HG03045 (cell line): ENCODE measurements at regions not wholly inside any gene's neighbourhood (a gene's known extent, or its start where the extent isn't known, plus 50 kb on each side); places are given as distances from the start of the nearest gene placed in this dataset.
"Not testable (repeated sequence)": the region's sequence is repeated elsewhere in the genome, so short reads cannot be mapped to it uniquely, and the experiment has no call there.

Experiments
- ATAC-seq: cut with Tn5 transposase; IDR thresholded peaks from one replicate; pipeline ENCODE4 v1.9.1; 2021; ENCODE audit warnings: mild to moderate bottlenecking, moderate library complexity; ENCODE audit not compliant: unreplicated experiment

DNA sequence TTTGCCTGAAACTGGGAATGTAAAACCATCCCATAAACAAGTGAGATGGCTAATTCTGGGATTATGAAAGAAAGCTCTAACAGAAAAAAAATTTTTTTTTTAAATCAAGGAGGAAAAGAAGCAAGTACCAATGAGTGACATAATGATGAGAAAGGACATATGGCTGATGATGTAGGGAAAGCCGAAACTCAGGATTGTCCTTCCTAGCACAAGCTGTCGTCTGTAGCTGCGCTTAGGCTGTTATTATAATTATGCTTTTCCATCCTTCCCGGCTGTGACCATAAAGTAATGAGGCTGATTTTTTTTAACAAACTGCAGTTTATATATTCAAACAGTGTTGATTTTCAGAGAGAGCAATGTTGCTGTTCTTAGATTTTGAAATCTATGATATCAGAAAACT lies 209.8 kb upstream of the NOCT start:
- no peak for ATAC-seq

DNA sequence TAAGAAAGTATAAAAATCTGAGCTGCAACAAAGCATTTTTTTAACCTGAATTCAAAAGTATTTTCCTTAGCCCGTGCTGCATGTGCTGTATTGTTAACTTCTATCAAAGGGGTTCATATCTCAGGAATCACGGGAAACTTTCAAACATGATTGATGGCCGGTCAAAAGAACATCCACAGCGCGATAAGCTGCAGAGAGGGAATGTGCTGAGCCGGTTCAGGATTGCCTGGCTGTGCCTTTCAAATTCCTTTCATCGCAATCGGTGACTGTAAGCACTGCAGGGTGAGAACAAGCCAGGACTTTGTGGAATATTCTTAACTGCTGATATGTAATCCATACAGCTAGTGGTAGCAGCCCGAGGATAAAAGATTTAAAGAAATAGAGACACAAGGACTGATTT lies 210.9 kb upstream of the NOCT start:
- no peak for ATAC-seq

DNA sequence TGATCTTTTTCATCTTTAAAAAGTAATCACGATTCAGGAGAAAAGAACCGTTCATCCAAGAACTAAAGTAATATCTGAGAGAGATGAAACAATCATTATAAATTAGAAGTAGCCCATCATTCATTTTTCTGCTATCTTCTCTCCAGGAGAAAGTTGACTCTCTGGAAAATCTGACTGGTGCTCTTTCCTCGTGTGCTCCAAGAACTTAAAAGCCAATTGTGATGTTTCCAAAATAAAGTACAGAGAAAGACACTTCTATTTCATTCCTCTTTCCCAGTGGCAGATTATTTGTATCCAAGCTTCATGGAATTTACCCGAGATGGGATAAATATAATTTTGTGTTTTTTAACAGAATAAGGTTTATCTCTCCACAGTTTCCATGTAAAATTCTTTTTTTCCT lies 212.5 kb upstream of the NOCT start:
- ATAC-seq: no peak

DNA sequence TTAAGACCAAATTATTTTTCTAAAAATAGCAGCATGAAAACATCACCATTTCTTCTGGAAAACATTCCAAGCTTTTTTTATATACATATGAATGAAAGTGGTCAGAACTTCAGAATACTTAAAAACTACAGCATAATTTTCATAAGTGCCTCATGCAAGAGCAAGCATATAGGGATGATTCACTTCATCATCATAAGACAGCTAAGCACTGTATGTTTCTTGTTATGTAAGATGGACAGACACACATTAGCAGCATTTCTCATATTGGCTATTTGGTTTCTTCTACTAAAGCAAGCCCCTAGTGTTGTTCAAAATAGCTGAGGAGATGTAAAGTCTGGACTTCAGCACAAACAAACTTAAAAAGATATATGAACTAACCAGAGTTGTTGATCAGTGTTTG lies 213.1 kb upstream of the NOCT start:
- no peak for ATAC-seq

DNA sequence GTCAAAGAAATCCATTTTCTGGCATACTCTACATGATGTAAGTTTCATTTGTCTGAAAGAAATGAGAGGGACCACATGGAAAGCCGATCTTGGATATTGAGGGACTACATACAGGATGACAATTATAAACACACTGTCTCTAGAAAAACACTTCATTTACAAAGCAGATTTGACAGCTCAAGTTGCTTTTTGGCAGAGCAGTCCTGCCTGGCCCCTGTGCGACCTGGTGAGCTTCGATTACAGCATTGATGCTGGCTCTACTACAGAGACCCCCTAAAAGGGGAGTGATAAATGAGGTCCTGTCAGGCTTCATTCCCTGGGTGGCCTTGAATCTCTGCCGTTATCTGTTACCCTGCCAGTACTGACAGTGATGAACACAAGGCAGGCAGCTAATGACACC lies 215.2 kb upstream of the NOCT start:
- no peak for ATAC-seq

DNA sequence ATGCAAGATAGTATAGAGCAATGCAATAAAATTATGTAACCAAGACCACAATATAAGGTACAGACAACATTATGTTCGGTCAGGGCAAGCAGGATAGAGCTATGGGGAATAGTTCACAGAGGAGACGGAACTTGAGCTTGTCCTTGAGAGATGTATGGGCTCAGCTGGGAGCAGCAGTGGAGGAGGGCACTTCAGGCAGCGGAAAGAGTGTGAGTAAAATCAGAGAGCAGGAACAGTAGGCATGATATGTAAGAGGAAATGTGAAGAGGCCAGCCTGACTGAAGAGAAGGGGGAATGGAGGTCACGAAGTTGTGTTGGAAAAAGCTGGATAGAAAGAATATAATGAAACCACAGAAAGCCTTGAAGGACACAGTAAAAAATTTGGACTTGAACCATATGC lies 217.2 kb upstream of the NOCT start:
- no peak for ATAC-seq

DNA sequence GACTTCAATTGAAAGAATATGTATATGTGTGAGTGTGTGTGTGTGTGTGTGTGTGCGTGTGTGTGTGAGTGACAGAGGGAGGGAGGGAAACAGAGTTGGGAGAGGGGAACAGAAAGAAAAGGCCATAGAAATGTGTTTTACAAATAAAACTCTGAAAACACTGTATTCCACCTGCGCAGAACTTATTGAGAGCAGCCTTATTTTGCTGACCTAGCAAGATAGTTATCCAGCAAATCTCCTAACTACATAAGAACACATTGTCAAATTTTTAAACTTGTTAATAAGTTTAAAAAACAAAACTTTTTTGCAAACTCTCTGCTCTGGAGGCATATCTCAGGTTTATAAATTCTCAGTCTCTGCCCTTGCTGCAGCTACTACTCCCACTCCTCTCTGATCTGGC lies 217.9 kb upstream of the NOCT start:
- ATAC-seq: no peak

DNA sequence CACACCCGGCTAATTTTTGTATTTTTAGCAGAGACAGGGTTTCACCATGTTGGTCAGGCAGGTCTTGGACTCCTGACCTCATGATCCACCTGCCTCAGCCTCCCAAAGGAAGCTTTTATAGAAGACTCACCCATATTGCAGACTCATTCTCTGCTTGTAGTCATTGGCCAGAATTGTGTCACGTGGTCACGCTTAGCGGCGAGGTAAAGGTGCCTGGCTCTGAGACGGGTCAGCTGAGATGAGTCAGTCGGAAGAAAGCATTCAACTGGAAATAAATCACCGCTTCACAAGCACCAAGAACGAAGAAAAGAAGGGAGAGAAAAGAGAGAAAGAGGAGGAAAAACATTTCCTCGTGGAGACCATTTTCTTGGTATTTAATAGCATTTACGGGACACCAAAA lies 218.8 kb upstream of the NOCT start:
- ATAC-seq: no peak

DNA sequence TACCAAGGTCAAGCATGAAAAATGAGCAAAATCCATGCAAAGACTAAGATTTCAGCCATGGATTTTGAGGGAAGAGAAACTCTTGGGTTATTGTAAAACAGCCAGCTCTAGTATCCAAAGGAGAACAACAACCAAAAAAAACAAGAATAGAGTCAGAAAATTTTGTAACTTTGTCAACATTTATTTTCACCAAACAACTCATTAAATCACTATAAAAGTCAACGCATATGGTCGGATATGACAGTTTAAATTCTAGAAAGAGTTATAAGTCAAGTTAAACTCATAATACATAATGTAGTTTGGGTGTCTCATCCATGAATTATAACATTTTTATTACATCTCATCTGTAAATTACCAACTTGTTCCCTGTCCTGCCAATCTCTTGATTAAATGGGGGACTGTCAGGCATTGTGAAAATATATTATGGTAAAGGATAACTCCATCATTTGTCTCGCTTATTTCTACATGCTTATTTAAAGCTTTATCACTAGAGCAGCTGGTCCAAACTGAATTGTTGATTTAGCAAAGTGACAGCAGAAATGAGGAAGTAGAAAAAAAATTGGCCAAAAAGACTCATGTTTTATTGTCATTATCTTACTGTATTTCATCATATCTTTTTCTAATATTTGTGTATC lies 224.8 kb upstream of the NOCT start:
- no peak for ATAC-seq

DNA sequence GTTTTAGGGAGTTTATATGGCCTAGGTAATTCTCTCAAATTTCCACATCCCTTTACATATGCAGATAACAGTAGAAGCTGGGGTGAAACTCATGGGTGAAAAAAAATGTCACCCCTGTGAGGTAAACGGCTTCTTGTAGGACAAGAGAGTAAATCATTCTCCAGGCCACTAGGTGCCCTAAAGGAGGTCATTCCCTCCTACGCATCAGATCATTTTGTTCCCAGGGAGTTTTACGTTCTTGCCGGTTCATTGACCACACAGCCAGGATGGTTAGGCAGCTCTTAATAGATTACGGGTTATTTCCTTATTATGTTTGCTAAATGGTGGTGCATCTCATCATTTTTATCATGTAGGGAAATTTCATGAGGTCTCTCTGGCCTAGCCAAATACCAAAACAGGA lies 225.8 kb upstream of the NOCT start:
- ATAC-seq: no peak

DNA sequence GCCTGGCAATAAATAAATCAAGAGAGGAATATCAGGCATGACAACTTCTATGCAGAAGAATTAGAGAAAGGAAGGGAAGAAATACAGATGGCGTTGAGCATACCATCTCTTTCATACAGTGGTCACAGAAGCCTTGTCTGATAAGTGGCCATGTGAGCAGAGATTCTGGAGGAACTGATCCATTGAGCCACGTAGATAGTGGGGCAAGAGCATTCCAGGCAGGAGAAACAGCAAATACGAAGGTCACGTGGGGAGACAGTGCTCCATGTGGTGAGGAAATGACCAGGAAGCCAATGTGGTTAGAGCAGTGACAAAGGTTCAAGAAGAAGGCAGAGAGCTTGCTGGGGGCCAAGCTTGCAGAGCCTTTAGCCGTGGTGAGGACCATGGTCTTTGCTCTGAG lies 226.7 kb upstream of the NOCT start:
- no peak for ATAC-seq

DNA sequence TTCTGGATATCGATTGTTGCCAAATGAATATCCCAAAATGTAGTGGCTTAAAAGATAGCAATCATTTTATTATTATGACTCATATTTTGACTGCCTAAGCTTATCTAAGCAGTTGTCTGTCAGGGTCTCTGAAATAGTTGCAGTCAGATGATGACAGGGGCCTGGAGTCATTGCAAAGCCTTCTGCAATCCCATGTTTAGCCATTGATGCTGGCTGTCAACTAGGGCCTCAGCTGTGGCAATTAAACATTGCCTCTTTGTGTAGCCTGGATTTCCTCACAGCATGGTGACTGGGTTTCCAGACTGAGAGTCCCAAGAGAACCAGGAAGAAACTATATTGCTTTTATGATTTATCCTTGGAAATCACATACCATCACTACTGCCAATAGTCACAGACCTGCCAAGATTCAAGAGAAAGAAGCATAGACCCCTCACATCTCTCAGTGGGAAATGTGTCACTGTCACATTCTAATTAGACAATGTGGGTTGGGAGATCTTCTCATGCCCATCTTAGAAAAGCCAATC lies 227.3 kb upstream of the NOCT start:
- no peak for ATAC-seq

DNA sequence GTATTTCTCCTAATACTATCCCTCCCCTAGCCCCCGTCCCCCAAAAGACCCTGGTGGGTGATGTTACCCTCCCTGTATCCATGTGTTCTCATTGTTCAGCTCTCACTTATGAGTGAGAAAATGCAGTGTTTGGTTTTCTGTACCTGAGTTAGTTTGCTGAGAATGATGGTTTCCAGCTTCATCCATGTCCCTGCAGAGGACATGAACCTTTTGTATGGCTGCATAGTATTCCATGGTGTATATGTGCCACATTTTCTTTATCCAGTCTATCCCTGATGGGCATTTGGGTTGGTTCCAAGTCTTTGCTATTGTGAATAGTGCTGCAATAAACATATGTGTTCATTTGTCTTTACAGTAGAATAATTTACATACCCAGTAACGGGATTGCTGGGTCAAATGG lies 235.8 kb upstream of the NOCT start:
- ATAC-seq: not testable (repeated sequence)

DNA sequence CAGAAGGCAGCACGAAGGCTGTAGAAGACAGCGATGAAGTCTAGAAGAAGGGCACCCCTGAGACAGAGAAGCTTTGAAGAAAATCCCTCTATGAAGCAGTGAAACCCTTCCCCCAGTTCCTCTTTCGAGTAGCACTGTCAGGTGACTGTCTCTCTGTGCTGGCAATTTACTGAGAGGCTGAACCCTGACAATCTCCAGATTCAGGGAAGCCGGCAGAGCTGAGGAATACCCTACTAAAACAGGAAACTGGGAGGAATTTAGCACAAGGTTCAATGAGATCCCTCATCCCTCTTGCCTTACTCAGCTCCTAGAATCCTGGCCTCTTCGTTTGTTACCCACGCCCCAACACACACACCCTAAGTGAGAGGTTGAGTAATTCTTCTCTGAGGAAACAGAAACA lies 239.7 kb upstream of the NOCT start:
- no peak for ATAC-seq

DNA sequence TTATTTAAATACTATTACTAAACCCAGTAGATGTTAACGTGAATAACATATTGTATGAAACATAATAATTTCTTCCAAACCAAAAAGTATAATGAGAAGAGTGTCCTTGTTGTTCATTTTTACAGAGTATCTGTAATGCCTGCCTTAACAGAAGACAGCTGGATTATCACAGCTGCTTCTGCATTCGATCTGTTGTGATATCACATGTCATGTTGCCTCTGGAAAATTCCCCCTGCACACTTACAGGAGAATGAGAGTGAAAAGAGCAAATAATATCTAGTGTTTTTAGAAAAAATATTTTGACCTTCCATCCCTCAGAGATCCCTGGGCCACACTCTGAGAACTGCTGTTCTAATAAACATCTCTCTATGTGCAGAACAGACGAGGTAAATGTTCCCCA lies 240.1 kb upstream of the NOCT start:
- no peak for ATAC-seq

DNA sequence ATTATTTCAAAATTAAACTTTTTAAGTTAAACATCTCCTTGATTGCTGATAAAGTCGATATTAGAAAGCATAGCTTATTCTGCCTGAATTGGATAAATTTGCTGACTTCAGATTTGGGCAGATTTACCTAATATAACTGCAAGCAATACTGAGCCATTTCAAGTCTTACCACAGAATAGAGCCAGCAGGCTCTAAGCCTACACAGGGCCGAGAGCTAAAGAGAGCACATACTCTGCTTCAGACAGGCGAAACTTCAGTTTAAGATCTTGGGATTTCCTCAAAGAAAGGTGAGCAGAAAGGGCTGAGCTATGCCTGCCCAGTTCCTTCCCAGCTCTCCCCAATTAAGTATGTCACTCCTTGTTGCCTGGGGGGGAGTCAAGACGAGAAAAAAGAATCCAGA lies 240.6 kb upstream of the NOCT start:
- ATAC-seq: no peak

DNA sequence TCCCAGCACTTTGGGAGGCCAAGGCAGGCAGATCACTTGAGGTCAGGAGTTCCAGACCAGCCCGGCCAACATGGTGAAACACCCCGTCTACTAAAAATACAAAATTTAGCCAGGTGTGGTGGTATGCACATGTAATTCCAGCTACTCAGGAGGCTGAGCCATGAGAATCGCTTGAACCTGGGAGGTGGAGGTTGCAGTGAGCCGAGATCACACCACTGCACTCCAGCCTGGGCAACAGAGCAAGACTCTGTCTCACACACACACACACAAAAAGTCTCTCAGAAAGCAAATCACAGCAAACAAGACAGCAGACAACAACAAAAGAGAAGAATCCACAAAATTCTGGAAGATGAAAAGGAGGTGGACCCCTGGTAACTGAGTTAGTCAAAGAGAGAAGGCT lies 241.5 kb upstream of the NOCT start:
- ATAC-seq: not testable (repeated sequence)

DNA sequence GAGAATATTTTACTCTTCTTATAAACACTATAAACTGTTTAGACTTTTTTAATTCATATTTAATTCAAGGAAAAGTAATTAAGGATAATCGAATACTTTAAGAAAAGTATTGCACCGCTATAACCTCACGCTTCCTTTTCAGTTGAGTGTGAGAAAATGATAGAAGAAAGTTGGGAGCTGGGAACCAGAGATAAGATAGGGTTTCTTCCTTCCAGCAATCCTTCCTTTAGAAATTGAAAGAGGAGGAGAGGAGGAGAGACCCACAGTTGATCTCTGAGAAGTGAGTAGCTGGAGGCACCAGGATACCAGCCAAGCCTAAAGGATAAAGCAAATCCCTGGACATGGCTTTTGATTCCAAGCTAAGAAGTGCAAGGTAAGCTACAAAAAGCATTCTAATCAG lies 242.3 kb upstream of the NOCT start:
- ATAC-seq: no peak

DNA sequence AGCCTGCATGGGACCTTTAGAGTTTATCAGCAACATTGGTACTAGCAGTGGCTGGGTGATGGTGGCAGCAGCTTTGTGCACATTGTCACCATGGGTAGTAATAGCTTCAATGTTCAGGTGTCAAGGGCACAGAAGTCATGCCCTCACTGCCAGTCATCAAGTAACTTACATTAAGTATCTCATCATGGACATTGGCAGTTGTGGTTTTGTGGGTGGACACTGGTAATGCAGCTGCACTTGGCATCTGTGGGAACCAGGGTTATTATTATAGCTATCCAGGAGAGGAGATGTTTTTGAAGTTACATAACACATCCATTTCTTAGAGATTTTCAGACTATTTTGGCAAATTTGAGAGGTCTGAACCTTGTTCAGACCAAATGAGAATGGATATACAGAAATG lies 243.2 kb upstream of the NOCT start:
- ATAC-seq: no peak

DNA sequence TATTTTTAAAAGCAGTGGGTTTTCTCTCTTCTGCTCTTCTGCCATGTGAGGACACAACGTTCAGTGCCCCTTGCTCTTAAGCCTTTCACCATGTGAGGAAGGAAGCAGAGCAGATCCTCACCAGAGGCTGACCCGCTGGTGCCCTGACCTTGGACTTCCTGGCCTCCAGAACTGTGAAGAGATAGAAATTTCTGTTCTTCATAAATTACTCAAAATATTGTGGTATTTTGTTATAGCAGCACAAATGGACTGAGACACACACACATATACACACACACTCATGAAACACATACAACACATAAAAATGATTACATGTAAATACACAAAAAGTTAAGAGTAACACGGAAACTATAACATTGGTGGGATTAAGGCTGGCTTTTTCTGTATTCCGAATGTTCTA lies 244.8 kb upstream of the NOCT start:
- ATAC-seq: no peak

DNA sequence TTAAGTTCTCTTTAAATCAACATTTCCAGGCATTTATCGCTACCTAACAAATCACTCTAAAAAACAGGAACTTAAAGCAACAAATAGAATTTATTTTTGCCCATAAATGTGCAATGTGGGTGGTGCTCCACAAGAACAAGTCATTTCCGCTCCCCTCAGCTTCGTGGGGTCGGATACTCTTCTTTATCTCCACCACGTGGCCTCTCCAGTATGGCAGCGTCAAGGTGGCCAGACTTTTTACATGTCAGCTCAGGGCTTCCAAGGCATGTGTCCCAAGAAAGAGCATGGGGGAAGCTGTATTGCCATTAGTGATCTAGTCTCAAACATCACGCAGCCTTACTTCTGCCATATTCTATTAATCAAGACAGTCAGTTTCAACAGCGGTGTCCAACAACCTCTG lies 249.2 kb upstream of the NOCT start:
- no peak for ATAC-seq

DNA sequence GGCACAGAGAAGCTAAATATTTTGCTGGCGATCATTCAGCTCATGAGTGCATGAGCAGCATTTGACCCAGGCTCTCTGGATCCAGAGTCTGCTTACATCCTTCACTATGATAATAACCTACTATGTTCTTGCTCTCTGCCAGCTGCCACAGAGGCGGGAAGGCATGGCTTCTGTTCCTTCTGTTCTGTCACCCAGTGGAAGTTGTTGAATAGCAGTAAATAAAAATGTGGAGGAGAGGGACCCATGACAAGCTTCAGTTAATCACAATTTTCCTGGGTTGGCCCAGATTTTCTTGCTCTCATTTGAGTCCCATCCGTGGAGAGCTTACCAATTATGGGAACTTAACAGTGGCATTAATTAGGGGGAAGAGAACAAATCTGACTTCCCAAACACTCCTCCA lies 250.1 kb upstream of the NOCT start:
- no peak for ATAC-seq

DNA sequence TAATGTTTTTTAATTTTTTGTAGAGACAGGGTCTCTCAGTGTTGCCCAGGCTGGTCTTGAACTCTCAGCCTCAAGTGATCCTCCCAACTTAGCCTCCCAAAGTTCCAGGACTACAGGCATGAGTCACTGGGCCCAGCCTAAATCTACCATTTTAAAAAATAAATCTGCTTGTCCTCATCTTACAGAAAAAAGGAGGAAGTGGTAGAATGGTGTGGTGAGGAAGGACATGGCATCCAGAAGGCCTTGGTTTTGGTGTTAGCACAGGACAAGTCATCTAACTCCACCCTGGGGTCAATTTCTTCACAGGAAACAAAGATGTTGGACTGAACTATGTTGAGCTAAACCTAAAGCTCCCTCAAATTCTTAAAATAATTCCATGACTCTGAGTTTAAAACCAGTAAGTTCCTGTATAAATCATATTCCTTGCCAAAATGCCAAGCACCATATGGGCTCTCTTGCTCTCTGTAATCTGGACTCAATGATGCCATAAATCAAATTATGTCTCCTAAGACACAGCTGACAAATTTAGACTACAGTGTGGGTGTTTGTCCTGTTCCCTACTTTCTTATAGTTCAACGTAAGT lies 253.9 kb upstream of the NOCT start:
- no peak for ATAC-seq
